NCI-H2081 (cell line): ENCODE measurements at regions not wholly inside any gene's neighbourhood (a gene's known extent, or its start where the extent isn't known, plus 50 kb on each side); places are given as distances from the start of the nearest gene placed in this dataset.
"Not testable (repeated sequence)": the region's sequence is repeated elsewhere in the genome, so short reads cannot be mapped to it uniquely, and the experiment has no call there.

Experiments used
- DNase-seq, 2 experiments: peaks; one replicate each; lab custom pipeline; 2025; lab: John Stamatoyannopoulos, UW

DNA sequence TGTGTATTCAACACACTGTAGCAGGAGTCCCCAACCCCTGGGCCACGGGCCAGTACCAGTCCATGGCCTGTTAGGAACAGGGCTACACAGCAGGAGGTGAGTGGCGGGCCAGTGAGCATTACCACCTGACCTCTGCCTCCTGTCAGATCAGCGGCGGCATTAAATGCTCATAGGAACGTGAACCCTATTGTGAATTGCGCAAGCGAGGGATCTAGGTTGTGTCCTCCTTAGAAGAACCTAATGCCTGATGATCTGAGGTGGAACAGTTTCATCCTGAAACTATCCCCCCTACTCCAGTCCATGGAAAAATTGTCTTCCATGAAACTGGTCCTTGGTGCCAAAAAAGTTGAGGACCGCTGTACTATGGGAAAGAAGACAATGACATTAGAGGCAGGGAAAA is 386.9 kb downstream of the PREX1 start:
- no peak for DNase-seq

DNA sequence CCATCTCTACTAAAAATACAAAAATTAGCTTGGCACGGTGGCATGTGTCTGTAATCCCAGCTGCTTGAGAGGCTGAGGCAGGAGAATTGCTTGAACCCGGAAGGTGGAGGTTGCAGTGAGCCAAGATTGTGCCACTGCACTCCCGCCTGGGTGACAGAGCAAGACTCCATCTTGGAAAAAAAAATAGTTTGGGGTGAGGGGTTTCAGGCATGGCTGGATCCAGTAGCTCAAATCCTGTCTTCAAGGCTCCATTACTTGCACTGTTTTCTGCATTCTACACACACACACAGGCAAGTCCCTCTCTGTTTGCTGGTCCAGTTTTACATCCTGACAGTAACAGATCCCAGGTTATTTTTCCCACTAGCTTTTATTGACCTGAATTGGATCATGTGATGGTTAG is 387.5 kb downstream of the PREX1 start:
- not testable (repeated sequence) for DNase-seq

DNA sequence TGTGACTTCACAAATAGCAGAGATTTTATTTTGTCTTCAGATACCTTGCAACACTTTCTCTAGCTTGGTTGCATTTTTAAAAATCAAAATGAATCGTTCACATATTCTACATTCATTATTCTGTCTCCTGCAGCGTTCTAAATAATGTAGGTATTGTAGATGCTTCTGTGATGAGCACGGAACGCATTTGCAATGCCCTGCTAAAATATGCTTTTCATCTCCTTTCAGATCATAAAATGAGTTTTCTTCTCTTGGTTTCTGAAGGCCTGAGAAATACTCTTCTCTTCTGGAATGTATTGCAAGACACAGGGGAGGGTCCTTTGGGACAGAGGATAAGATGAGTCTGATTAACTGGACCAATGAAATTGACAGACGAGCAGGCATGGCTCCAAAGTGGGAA is 390.7 kb downstream of the PREX1 start:
- no peak for DNase-seq

DNA sequence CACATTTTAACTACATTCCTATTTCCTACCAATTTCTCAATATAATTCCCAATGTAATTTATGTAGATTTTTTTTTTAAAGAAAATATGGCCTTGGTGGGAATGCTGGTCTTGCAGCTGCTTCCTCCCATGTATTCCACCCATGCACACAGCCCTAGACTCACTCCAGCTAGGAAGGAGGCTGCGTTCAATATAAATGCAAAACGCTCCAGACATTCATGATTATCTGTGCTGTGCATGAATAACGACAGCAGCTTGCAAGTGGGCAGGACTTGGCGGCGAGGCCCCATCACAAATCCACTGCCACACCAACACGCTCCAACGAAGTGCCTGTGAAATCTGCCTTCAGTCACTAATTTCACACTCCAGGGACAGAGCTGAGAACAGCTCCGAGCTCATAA is 391.2 kb downstream of the PREX1 start:
- not testable (repeated sequence) for DNase-seq

DNA sequence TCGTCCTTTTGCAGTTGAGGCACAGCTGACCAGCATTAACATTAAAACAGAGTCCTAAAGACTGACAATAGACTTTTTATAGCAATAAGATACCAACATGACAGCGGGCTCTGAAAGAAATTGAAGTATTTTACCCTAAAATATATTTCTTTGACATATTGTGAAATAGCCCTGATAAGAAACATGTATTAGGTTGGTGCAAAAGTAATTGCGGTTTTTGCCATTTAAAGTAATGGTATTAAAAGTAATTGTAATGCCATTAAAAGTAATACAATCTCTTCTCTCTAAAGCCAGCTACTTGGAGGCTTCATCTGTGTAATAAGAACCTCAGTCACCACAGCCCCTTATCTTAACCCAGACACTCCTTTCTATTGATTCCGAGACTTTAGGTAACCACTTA is 394.6 kb downstream of the PREX1 start:
- no peak for DNase-seq

DNA sequence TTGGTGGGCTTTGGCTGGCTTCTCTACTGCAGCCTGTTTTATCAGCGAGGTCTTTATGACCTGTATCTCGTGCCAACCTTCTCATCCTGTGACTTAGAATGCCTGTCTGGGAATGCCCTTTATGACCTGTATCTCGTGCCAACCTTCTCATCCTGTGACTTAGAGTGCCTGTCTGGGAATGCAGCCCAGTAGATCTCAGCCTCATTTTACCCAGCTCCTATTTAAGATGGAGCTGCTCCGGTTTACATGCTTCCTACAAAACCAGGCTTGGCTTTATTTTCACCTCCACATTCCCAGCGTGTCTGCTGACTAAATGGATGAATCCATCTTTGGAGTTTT is 395.3 kb downstream of the PREX1 start:
- DNase-seq: no peak

DNA sequence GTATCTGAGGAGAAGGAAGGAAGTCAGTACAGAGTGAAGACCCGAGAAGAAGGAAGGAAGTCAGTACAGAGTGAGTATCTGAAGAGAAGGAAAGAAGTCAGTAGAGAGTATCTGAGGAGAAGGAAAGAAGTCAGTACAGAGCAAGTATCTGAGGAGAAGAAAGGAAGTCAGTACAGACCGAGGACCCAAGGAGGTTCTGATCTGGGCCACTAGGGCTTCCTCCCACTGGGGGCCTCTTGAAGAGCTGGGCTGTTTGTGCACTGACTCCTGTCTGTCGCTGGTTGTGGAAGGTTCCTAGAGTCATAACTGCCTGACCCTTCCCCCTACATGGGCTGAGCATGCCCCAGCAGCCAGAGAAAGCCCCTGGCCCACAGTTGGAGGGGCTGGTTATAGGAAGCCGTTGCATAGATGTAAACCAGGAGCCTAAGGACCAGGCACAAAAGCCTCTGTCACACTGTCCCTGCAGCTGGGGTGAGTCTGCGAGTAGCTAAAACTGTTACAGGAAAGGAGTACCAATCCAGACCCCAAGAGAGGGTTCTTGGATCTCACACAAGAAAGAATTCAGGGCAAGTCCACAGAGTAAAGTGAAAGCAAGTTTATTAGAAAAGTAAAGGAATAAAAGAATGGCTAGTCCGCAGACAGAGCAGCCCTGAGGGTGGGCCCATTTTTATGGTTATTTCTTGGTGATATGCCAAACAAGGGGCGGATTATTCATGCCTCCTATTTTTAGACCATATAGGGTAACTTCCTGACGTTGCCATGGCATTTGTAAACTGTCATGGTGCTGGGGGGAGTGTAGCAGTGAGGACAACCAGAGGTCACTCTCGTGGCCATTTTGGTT is 395.9 kb downstream of the PREX1 start:
- no peak for DNase-seq

DNA sequence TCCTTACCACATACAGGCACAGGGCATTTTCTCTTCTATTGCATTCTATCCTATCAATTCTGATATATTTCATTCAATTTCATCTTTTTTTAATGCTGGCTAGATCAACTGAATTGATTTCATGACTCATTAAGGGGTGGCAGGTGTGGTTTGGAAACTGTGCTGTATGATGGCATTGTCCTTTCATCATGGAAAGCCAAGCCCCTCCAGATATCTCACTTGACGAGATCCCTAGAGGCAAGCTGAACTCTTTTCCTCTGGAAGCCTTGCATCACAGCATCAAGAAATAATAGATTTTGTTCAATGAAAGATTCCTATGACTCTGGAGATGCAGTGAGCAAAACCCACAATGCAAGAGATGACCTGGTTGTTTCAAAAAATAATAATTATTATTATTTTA is 401.2 kb downstream of the PREX1 start:
- DNase-seq: no peak

DNA sequence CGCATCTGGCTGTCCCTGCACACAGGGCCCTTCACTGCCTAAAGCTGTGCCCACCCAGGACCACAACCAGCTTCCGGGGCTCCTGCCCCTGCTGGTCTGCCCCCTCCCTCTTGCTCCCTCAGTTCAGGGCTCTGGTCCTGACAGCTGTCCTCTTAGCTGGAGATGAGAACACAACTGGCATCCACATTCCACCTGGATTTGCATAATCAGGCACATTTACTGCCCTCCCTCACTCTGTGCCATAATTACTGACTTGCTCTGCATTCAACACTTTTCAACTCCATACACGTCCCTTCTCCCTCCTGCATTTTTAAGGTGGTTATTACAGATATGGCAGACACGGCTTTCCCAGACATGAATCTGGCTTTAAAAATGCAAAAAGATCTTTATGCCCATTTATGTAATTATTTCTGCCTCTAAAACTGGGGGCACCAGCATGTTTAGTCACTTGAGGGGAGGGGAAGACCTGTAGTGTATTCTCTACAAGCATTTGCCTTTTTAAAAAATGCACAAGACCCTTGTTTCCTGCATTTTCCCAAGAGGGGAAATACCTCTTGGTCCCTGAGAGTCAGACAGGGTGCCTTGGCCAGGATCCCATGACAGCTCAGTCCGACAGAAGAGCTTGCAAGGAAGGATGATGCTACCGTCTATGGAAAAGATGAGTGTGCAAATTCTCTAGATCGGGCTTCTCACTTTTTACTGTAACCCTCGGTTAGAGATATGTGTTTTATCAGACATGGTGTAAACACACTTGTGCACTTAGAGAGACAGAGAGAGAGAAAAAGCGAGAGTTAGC is 401.8 kb downstream of the PREX1 start:
- DNase-seq: no peak

DNA sequence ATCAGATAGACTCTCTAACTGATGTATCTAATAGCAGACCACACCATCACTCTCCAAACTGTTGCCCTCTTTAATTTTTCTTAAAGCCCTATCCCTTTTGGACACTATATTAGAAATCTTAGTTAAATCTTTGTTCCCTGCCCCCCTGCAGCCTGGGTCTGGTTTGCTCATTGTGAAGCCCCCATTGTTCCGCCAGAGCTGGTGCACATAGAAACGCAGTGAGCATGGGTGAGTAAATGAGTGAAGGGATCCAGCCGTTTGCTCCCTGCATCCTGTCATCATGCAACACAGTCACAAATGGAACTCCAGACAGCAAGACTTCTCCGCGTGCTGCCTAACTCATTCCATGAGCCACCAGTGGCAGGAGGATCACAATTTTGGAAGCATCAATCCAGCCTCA is 402.5 kb downstream of the PREX1 start:
- DNase-seq: no peak

DNA sequence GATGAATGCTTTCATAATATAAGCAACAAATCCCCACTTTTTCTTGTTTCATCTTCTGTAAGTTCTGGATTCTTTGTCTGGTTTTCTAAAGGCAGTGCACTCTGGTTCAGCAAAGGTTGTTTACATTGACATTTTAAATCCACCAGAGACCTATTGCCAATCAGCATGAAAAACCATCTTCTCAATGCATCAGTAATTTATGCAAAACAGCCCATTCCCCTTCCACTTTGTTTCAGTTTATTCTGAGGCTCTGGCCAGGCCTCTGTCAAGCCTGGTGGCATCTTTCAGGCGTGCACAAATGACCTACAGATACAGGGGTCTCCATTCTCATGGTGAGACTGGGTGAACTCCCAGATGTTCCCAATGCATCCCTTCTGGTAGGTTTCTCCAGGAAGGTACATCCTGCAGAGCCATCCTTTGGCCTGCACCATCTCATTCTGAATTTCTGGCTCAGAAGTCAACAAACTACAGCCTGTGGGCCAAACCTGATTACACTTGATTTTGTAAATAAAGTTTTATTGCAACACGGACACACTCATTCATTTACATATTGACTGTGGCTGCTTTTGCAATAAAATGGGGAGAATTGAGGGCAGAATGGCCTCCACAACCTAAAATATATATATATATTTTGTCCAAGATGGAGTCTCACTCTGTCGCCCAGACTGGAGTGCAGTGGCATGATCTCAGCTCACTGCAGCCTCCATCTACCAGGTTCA is 405.4 kb downstream of the PREX1 start:
- no peak for DNase-seq

DNA sequence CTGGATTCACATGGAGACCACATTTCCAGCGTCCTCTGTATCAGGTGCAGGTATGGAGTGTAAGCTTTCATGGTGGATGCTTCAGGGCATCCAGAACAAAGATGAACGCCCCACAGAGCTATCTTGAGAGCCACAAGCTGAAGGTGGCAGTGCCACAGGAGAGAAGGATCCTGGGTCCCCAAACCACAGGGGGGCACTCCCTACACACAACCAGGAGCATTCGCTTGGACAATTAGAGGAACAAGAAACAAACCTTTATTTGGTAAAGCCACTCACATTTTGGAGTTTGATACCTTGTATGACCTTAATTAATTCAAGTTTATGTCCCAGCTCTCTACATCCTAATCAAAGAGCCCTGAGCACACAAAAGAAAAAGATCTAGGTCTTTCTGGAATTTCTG is 406.3 kb downstream of the PREX1 start:
- DNase-seq: no peak

DNA sequence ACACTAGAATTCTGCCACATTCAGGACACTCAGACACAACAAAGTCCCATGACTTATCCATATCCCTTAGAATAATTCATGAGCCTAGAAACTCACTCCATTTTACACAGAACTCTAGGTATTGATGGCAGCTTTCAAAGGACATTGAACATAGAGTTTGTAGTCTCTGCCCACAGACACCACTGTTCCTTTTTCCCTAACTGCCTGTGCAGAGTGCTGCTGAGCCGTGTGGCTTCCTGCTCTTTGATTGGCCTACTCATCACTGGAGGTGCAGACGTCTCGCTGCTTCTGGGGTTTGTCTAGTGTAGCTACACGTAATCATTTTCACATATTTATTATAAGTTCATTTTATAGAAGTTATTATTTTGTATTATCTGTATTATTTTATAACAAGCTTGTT is 407.6 kb downstream of the PREX1 start:
- DNase-seq: no peak

DNA sequence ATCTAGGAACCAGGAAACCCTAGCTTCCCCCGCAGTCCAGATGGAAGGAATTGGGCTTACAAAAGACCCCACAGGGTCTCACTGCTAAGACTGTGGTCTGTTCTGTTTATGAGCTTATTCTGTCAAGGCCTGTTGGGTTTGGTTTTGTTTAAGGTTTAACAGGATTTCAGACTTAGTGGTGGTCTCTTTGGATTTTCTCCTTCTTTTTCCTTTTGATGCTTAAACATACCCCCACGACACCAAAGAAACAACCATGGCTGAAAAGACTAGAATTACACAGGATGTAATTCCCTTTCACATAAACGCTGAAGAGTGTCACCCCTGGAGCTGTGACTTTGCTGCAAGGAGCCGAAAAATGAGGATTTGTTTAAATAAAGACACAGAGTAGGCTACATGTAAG is 408.6 kb downstream of the PREX1 start:
- DNase-seq: no peak

DNA sequence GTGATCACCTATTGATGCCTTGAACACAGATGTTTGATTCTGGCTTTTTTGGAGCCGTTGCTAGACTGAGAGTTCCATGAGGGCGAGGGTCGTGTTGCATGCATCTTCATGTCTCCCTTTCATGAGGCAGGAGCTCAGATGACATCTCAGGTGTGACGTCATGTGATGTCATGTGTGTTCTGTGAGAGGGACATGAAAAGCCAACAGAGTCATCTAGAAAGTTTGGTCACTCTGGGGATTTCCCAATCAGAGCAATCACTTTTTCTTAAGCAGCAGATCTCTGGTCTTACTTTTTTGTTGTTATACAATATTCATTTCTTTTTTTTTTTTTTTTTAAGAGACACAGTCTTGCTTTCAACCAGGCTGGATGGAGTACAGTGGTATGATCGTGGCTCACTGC is 411.8 kb downstream of the PREX1 start:
- no peak for DNase-seq

DNA sequence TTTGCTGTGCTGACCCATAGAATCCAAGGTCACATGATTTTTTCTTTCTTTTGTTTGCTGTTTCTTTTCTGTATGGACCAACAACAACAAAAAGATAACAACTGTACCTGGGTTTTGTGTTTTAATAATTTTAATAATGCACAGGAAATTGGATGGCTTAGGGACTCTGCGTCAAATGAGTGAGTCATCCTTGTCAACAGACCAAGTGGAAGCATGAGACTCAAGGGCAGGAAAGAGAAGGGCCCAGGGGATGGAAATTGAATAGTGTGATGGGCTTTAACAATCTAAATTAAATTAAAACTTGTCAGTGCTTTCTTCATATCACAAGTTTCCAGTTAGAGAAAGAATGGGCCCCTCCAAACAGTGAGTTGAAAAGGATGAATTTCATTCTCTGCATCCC is 413.0 kb downstream of the PREX1 start:
- no peak for DNase-seq

DNA sequence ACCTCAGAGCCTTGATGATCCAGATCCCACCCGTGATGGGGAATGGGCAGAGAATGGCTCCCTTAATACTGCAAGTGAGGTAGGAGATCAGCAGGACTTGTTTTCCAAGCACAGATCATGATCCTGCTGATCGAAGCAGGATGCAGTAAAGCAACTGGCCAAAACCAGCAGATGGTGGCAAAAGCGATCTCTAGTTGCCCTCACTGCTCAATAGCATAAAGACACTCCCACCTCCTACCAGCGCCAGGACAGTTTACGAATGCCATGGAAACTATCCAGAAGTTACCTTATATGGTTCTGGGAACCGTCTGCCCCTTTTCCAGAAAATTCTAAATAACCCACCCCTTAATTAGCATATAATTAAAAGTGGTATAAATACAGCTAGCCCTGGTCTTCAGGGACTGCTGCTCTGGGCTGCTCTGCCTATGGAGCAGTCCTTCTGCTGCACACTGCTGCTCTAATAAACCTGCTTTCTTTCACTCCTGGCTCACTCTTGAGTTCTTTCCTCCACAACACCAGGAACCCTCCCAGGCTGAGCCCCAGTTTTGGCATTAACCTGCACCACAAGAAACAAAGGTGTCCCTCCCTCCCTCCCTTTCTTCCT is 415.8 kb downstream of the PREX1 start:
- DNase-seq: no peak

DNA sequence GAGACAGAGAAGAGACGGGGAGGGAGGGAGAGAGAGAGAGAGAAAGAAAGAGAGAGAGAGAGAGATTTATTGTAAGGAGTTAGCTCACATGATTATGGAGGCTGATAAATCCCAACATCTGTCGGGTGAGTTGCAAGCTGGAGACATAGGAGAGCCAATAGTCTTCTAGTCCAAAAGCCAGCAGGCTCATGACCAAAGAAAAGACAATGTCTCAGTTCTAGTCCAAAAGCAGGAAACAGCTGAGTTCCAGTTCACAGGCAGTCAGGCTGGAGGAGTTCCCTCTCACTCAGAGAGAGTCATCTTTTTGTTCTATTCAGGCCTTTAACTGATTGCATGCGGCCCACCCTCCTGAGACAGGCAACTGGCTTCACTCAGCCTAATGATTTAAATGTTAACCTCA is 416.6 kb downstream of the PREX1 start:
- no peak for DNase-seq

DNA sequence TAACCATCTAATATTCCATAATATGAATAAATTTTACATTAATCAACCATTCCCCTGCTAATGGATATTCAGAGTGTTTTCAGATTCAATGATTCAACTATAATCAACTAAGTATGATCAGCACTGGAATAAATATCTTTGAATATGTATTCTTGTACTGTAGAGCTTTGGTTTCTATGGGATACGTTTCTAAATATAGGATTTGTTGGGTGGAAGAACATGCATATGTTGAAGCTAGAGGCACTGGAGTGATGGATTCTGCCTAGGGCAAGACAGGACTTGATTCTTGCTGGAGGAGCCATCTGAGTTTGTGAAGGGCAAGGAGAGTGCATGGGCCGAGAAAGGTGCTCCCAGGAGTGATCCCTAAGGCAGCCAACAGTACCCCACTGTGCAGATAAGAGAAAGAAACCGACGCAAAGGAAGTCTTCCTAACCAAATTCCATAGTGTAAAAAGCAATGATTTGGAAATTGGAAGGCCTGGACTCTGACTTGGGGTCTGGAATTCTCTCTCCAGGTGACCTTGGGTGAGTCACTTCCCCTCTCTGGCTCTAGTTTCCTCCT is 418.7 kb downstream of the PREX1 start:
- DNase-seq: no peak

DNA sequence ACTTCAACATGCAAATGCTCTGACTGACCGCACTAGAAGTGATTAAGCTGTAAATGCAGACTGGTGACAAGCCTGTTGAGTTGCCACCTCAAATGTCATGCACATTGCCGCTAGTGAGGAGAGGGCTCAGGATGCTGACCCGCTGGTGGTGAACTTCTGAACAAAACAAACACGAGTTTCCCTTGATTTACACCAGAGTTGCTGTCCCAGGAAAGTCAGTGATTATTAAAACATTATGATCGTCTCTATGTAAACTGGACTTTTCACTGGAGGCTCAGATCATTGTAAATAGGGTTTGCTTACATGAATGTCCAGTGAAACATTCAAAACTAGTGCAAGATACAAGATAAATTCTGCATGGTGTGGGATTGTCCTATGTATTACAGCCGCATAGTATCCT is 420.1 kb downstream of the PREX1 start:
- no peak for DNase-seq

DNA sequence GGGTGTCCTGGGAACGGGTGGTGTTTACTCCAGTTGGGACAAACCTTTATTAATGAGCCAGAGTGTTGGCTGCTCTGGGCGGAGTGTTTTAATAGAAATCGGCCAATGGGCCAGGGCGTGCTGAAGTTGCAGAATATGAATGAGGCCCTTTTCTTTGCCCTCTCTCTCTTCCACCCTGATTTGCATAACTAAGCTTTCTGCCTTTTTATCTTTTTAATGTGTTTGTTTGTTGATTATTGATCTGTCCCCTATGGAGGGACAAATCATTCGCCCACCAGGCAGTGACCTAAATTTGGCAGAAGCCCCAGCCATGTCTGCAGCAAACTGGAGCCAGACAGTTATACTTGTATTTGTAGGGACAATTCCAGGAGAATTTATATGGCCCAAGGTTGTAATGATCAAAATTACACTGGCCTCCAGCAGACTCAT is 420.9 kb downstream of the PREX1 start:
- no peak for DNase-seq

DNA sequence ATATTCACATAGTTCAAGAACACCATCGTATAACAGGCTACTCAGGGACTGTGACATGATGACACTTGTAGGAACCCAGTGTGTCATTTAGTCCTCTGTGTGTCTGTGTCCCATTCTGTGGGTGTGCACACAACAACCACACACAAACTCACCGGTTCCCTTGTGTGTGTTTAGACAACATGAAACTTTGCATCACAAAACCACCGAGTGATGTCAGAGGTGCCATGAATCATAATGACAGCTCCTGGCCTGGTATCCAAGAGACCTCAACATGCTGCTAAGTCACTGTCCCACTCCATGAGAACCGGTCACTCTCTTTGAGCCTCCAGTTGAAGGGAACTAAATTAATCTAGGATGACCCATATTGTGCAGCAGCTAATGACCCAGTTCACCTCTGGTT is 421.3 kb downstream of the PREX1 start:
- no peak for DNase-seq
